A549 (cell line): ENCODE measurements at regions not wholly inside any gene's neighbourhood (a gene's known extent, or its start where the extent isn't known, plus 50 kb on each side); places are given as distances from the start of the nearest gene placed in this dataset.
"Not testable (repeated sequence)": the region's sequence is repeated elsewhere in the genome, so short reads cannot be mapped to it uniquely, and the experiment has no call there.

Experiments
- ATAC-seq, 2 experiments: fragments of 200-7000 bp in 1 of 2; fragments of >200 bp in 1 of 2; cut with Nextera tagmentation in 1 of 2; cut with Tn5 transposase in 1 of 2; 3 replicates each; pipeline versions ENCODE4 v1.8.0 to v1.9.1; 2018 to 2020; ENCODE audit warnings: mild to moderate bottlenecking in 1 of 2, moderate library complexity in 1 of 2
- CTCF ChIA-PET: fragments of 300-600 bp; sonication (Branson Sonifier 250); formaldehyde crosslinking; extraction: SDS; loops from one replicate; lab custom pipeline; 2021; ENCODE audit warnings: antibody characterized with exemption, inconsistent platforms; lab: Yijun Ruan, JAX
- POLR2A ChIA-PET: fragments of 350-600 bp; formaldehyde crosslinking; extraction: SDS; loops from one replicate; lab custom pipeline; 2021; ENCODE audit warnings: antibody characterized with exemption, inconsistent platforms; lab: Yijun Ruan, JAX
- DNase-seq, 2 experiments: peaks; one replicate each; pipeline versions ENCODE4 v3.0.0 to v3.0.0-alpha.2; 2011 to 2016; ENCODE audit warnings: low read depth in 1 of 2, low spot score in 1 of 2
- FAIRE-seq: peaks from 2 replicates; lab custom pipeline; 2011; peaks lifted over from hg19 to GRCh38; lab: Jason Lieb, UNC
- H3K27ac ChIP-seq, 2 experiments: fragments of >200 bp; sonication (Bioruptor Twin); formaldehyde crosslinking; 3 replicates each; pipeline ENCODE4 v1.5.1; 2016 to 2017
- H3K4me1 ChIP-seq: fragments of >200 bp; sonication (Bioruptor Twin); formaldehyde crosslinking; 3 replicates; pipeline ENCODE4 v1.6.1; 2016
- H3K4me2 ChIP-seq: fragments of >200 bp; sonication (Bioruptor Twin); formaldehyde crosslinking; 3 replicates; pipeline ENCODE4 v1.6.1; 2016
- H3K4me3 ChIP-seq: fragments of >200 bp; sonication (Bioruptor Twin); formaldehyde crosslinking; 3 replicates; pipeline ENCODE4 v1.5.1; 2016
- H3K9me3 ChIP-seq: fragments of >200 bp; sonication (Bioruptor Twin); formaldehyde crosslinking; 3 replicates; pipeline ENCODE4 v1.6.1; 2016
- BHLHE40 ChIP-seq: IDR thresholded peaks from 2 replicates; pipeline ENCODE4 v1.6.1; 2012; ENCODE audit warnings: low read depth, low read length, inconsistent platforms
- CBX2 ChIP-seq: fragments of 200-600 bp; sonication (generic); IDR thresholded peaks from 2 replicates; pipeline ENCODE4 v1.6.1; 2016; ENCODE audit warnings: low read depth, mild to moderate bottlenecking, borderline replicate concordance
- CTCF ChIP-seq: fragments of >200 bp; sonication (Bioruptor Twin); formaldehyde crosslinking; IDR thresholded peaks from 3 replicates; pipeline ENCODE4 v1.5.1; 2016
- EP300 ChIP-seq, 2 experiments: fragments of >200 bp; sonication (Bioruptor Twin); formaldehyde crosslinking; IDR thresholded peaks; 2 replicates in 1 of 2; 3 replicates in 1 of 2; pipeline ENCODE4 v1.6.1; 2016 to 2017
- FOSL2 ChIP-seq, 2 experiments: fragments of 450-650 bp in 1 of 2; fragments of >200 bp in 1 of 2; sonication (Bioruptor Twin) in 1 of 2; formaldehyde crosslinking; IDR thresholded peaks; 2 replicates each; pipeline versions ENCODE4 v1.5.0 to v1.6.1; 2016 to 2020; ENCODE audit warnings: mild to moderate bottlenecking in 1 of 2, moderate library complexity in 1 of 2
- HOXA7 ChIP-seq: fragments of 250-450 bp; sonication (Bioruptor Pico); IDR thresholded peaks from 2 replicates; pipeline ENCODE4 v1.5.0; 2020; ENCODE audit warnings: mild to moderate bottlenecking, moderate library complexity
- JUNB ChIP-seq: fragments of >200 bp; sonication (Bioruptor Twin); formaldehyde crosslinking; IDR thresholded peaks from 2 replicates; pipeline ENCODE4 v1.6.1; 2016
- NFE2L2 ChIP-seq: fragments of 150-350 bp; conservative IDR thresholded peaks from 2 replicates; pipeline ENCODE4 v1.6.1; 2014; ENCODE audit warnings: low read length
- NPAS2 ChIP-seq: fragments of 250-450 bp; sonication (Bioruptor Pico); IDR thresholded peaks from 2 replicates; pipeline ENCODE4 v1.8.0; 2022; ENCODE audit warnings: mild to moderate bottlenecking, moderate library complexity, borderline replicate concordance
- RAD21 ChIP-seq, 2 experiments: fragments of >200 bp in 1 of 2; sonication (Bioruptor Twin) in 1 of 2; formaldehyde crosslinking in 1 of 2; IDR thresholded peaks in 1 of 2; conservative IDR thresholded peaks in 1 of 2; 2 replicates in 1 of 2; 3 replicates in 1 of 2; pipeline ENCODE4 v1.6.1; 2012 to 2018; ENCODE audit warnings: inconsistent platforms in 1 of 2
- RARB ChIP-seq: fragments of 250-450 bp; sonication (Bioruptor Pico); IDR thresholded peaks from 2 replicates; pipeline ENCODE4 v1.8.0; 2021; ENCODE audit warnings: mild to moderate bottlenecking, moderate library complexity
- RCOR1 ChIP-seq: fragments of 150-350 bp; IDR thresholded peaks from 2 replicates; pipeline ENCODE4 v1.6.1; 2014; ENCODE audit warnings: antibody characterized with exemption, low read length, low read depth
- REST ChIP-seq: fragments of 200-600 bp; sonication (generic); IDR thresholded peaks from 2 replicates; pipeline ENCODE4 v1.6.1; 2016; ENCODE audit warnings: antibody characterized with exemption, mild to moderate bottlenecking, moderate library complexity
- RFX5 ChIP-seq: fragments of 450-650 bp; IDR thresholded peaks from 2 replicates; pipeline ENCODE4 v1.7.1; 2014; ENCODE audit warnings: antibody characterized with exemption, mild to moderate bottlenecking, moderate library complexity
- RNF2 ChIP-seq: fragments of 200-600 bp; sonication (generic); IDR thresholded peaks from 2 replicates; pipeline ENCODE4 v1.6.1; 2016; ENCODE audit warnings: low read depth, mild to moderate bottlenecking, antibody characterized with exemption, moderate library complexity, borderline replicate concordance
- SMC3 ChIP-seq: fragments of >200 bp; sonication (Bioruptor Twin); formaldehyde crosslinking; IDR thresholded peaks from 3 replicates; pipeline ENCODE4 v1.6.1; 2018; ENCODE audit warnings: inconsistent platforms
- TP53 ChIP-seq: fragments of 250-450 bp; sonication (Bioruptor Pico); IDR thresholded peaks from 2 replicates; pipeline ENCODE4 v1.5.0; 2021; ENCODE audit warnings: mild to moderate bottlenecking, moderate library complexity
- ZC3H11A ChIP-seq: fragments of 450-650 bp; IDR thresholded peaks from 2 replicates; pipeline ENCODE4 v1.6.1; 2014; ENCODE audit warnings: antibody characterized with exemption, mild to moderate bottlenecking
- ZNF302 ChIP-seq: fragments of 250-450 bp; sonication (Bioruptor Pico); IDR thresholded peaks from 2 replicates; pipeline ENCODE4 v1.9.0; 2021; ENCODE audit warnings: inconsistent platforms, mild to moderate bottlenecking, moderate library complexity
- WGBS: methylation state at CpG from one replicate; pipeline ENCODE4 v1.1.6; 2017; ENCODE audit errors: missing lambda C conversion rate; 5-methylcytosine and 5-hydroxymethylcytosine counted together
- TF ChIP-seq, protein P1 (sequence below): fragments of 250-450 bp; sonication (Bioruptor Pico); IDR thresholded peaks from 2 replicates; pipeline ENCODE4 v1.5.0; 2020; ENCODE audit warnings: low read depth, mild to moderate bottlenecking, moderate library complexity

GRCh38 chr5:122696735-122697134 is 78.1 kb upstream of the SNX2 start:
- CTCF ChIA-PET, H3K27ac ChIP-seq, H3K4me2 ChIP-seq, POLR2A ChIA-PET: not testable (repeated sequence)
- peak; percentile 49 for TF ChIP-seq ZC3H11A
- TF ChIP-seq, all 56 proteins: peak for 1; not testable (repeated sequence) for 55
- 97% methylated on average over 4 of the region's 4 CpGs for WGBS
- not testable (repeated sequence) for H3K9me3 ChIP-seq, DNase-seq, H3K4me3 ChIP-seq, ATAC-seq, H3K4me1 ChIP-seq, FAIRE-seq

DNA sequence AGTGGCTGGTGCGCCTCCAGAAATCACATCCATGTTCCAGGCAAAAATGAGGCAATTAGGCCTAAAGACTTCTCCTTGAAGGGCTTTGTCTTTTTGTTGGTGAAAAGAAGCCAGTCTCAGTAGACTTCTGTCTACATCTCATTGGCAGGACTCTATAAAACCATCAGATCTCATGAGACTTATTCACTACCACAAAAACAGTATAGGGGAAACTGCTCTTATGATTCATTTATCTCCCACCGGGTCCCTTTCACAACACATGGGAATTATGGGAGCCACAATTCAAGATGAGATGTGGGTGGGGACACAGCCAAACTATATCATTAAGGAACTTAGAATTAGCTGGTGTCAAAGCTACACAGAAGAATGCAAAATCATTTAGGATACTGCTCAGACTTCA is 77.7 kb upstream of the SNX2 start:
- ATAC-seq (no peak), DNase-seq (no peak), FAIRE-seq (no peak)
- H3K4me2 ChIP-seq = no peak overlapping the region
- H3K4me3 ChIP-seq = no peak overlapping the region
- 68% methylated on average over 2 of the region's 2 CpGs for WGBS
- TF ChIP-seq RNF2 (no peak), RFX5 (no peak), CTCF (no peak), ZC3H11A (no peak), RCOR1 (no peak), CBX2 (no peak), BHLHE40 (no peak), ZNF302 (CRISPR knock-in tag) (no peak), JUNB (no peak), NPAS2 (CRISPR knock-in tag) (no peak)
- TF ChIP-seq, protein P1, sequence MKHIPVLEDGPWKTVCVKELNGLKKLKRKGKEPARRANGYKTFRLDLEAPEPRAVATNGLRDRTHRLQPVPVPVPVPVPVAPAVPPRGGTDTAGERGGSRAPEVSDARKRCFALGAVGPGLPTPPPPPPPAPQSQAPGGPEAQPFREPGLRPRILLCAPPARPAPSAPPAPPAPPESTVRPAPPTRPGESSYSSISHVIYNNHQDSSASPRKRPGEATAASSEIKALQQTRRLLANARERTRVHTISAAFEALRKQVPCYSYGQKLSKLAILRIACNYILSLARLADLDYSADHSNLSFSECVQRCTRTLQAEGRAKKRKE (CRISPR knock-in tag) = no peak
- H3K9me3 ChIP-seq = no peaks in the 10 kb centered on the region
- no peaks in the 10 kb centered on the region for H3K4me1 ChIP-seq
- ChIA-PET CTCF (no interaction called here), POLR2A (no interaction called here)
- no peak overlapping the region for H3K27ac ChIP-seq

DNA sequence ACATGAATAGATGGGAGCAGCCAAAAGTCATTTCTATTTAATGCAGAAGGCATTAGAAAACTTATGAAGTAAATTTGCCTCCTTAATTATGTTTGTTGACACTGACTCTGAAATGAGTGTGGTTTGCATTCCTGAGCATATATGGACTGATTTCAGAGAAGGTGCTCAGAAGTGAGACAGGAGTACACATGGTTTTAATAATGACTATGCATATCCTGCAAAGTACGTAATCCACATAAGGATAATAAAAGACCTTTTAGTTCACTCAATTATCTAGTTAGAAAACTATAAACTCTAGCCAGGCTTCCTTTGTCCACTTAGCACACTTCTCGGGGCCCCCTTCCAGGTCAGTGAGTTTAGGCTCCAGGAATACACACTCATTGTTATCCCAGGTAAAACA is 75.7 kb upstream of the SNX2 start:
- Histone ChIP-seq H3K9me3 (no peaks in the 10 kb centered on the region), H3K4me2 (no peak overlapping the region), H3K27ac (no peak overlapping the region), H3K4me1 (no peaks in the 10 kb centered on the region), H3K4me3 (no peak overlapping the region)
- POLR2A ChIA-PET = interaction anchor here (0.6 kb wide), 1 partner anchor 19 kb away, joined by 11 read pairs; no protein-coding TSS in a partner anchor
- 72% methylated on average over 2 of the region's 2 CpGs for WGBS
- ATAC-seq (no peak), DNase-seq (no peak), FAIRE-seq (no peak)
- CTCF ChIA-PET = no interaction called here
- TF ChIP-seq, protein P1 (CRISPR knock-in tag) = no peak
- TF ChIP-seq TP53 (CRISPR knock-in tag) = no peak
- TF ChIP-seq NFE2L2 = no peak
- no peak for TF ChIP-seq REST
- TF ChIP-seq RAD21 (conservative IDR thresholded peaks at IDR 0.05 in 1 of 2, IDR thresholded peaks at IDR 0.05 in 1 of 2) = no peak
- TF ChIP-seq ZNF302 (CRISPR knock-in tag) = no peak
- TF ChIP-seq RARB (CRISPR knock-in tag) = no peak
- no peak for TF ChIP-seq HOXA7
- TF ChIP-seq EP300 (IDR thresholded peaks at IDR 0.05) = no peak
- no peak for TF ChIP-seq FOSL2 (IDR thresholded peaks at IDR 0.05)
- no peak for TF ChIP-seq FOSL2 (CRISPR knock-in tag; IDR thresholded peaks at IDR 0.05)
- TF ChIP-seq SMC3 = no peak
